EH (cell line): ENCODE measurements at regions not wholly inside any gene's neighbourhood (a gene's known extent, or its start where the extent isn't known, plus 50 kb on each side); places are given as distances from the start of the nearest gene placed in this dataset.
"Not testable (repeated sequence)": the region's sequence is repeated elsewhere in the genome, so short reads cannot be mapped to it uniquely, and the experiment has no call there.

Experiments used
- DNase-seq: peaks from one replicate; pipeline ENCODE4 v3.0.0-alpha.2; 2015; ENCODE audit warnings: low read depth

GRCh38 chr13:68808456-68808855 lies 1299.2 kb upstream of the ATXN8OS start:
- DNase-seq = no peak

GRCh38 chr13:68806125-68806524 lies 1301.5 kb upstream of the ATXN8OS start:
- DNase-seq = no peak

GRCh38 chr13:68784275-68784674 lies 1323.4 kb upstream of the ATXN8OS start:
- DNase-seq = no peak

- DNase-seq = no peak
Measured at GRCh38 chr13:68759617-68760016, 1348.0 kb upstream of the ATXN8OS start.

GRCh38 chr13:68749796-68750195 lies 1357.8 kb upstream of the ATXN8OS start:
- no peak for DNase-seq

- no peak for DNase-seq
Measured at GRCh38 chr13:68748038-68748437, 1359.6 kb upstream of the ATXN8OS start.

- DNase-seq = no peak
Measured at GRCh38 chr13:68745502-68745901, 1362.1 kb upstream of the ATXN8OS start.

- DNase-seq = no peak
Measured at GRCh38 chr13:68736961-68737360, 1370.7 kb upstream of the ATXN8OS start.

- DNase-seq = no peak
Measured at GRCh38 chr13:68727798-68728197, 1379.8 kb upstream of the ATXN8OS start.

- DNase-seq = no peak
Measured at GRCh38 chr13:68727165-68727564, 1380.5 kb upstream of the ATXN8OS start.

GRCh38 chr13:68719815-68720214 lies 1387.8 kb upstream of the ATXN8OS start:
- DNase-seq = no peak

- DNase-seq = no peak
Measured at GRCh38 chr13:68715651-68716050, 1392.0 kb upstream of the ATXN8OS start.

GRCh38 chr13:68714292-68714691 lies 1393.3 kb upstream of the ATXN8OS start:
- DNase-seq = no peak

GRCh38 chr13:68713394-68713793 lies 1394.2 kb upstream of the ATXN8OS start:
- no peak for DNase-seq

GRCh38 chr13:68708336-68708908 lies 1399.2 kb upstream of the ATXN8OS start:
- DNase-seq = no peak

- not testable (repeated sequence) for DNase-seq
Measured at GRCh38 chr13:68706044-68706443, 1401.6 kb upstream of the ATXN8OS start.

- DNase-seq = no peak
Measured at GRCh38 chr13:68697551-68697950, 1410.1 kb upstream of the ATXN8OS start.

- no peak for DNase-seq
Measured at GRCh38 chr13:68696907-68697306, 1410.7 kb upstream of the ATXN8OS start.

GRCh38 chr13:68692049-68692448 lies 1415.6 kb upstream of the ATXN8OS start:
- no peak for DNase-seq

GRCh38 chr13:68690567-68690966 lies 1417.1 kb upstream of the ATXN8OS start:
- DNase-seq = no peak

GRCh38 chr13:68676513-68677115 lies 1431.0 kb upstream of the ATXN8OS start:
- DNase-seq = no peak

GRCh38 chr13:68675209-68675608 lies 1432.4 kb upstream of the ATXN8OS start:
- DNase-seq = no peak

GRCh38 chr13:68667863-68668262 lies 1437.7 kb upstream of the PCDH9 start:
- no peak for DNase-seq

- DNase-seq = no peak
Measured at GRCh38 chr13:68666774-68667397, 1436.8 kb upstream of the PCDH9 start.
